ENCODE measurements at regions not wholly inside any gene's neighbourhood (a gene's known extent, or its start where the extent isn't known, plus 50 kb on each side); places are given as distances from the start of the nearest gene placed in this dataset.
A peak's percentile ranks its signal among the peaks of the same experiment; 100 is the strongest.

GRCh38 chr18:33916200-33916599 is 308.5 kb downstream of the NOL4 start:
- TF ChIP-seq CTCF (IDR thresholded peaks at IDR 0.05; ENCODE audit: borderline replicate concordance, insufficient read depth, low read depth, low read length) = 0 out of 2 replicates have a peak, but pooled peaks have one; percentile 1
- H3K4me3 ChIP-seq (ENCODE audit: low read depth, low read length) = no peak overlapping the region

DNA sequence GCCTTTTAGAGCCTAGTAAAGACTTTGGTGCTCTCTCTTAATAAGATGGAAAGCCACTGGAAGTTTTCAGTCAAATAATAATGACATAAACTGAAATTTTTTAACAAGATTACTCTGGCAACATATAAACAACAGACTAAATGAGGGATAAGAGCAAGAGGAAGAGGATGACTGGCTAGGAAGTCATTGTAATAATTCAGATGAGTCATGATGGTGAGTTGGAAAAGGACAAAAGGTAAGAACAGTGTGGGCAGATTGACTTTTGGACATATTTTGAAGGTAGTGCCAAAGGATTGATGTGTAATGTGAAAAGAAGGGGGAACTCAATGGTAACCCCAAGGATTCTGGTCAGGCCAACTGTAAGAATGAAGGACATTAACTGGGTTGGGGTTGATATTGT is 310.3 kb downstream of the NOL4 start:
- no peak for TF ChIP-seq CTCF (IDR thresholded peaks at IDR 0.05; ENCODE audit: borderline replicate concordance, insufficient read depth, low read depth, low read length)
- H3K4me3 ChIP-seq (ENCODE audit: low read depth, low read length) = no peak overlapping the region

DNA sequence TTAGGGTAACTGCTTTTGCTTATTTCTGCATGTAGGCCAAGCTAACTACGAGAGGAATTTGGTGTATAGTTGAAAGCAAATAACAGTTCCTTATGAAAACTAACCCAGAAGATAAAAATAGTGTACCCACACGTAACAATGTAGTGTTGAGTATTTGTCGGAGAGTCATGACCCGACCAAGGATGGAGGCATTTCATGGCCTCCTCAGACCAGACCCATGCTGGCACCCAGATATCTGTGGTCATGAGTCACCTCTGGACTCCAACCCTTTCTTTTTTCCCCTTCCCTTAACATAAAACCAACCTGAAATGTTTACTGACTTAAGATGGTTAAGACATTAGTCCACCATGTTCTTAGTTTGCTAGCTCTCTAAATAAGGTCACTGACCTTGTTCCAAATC is 318.7 kb downstream of the NOL4 start:
- no peak for TF ChIP-seq CTCF (IDR thresholded peaks at IDR 0.05; ENCODE audit: borderline replicate concordance, insufficient read depth, low read depth, low read length)
- no peak overlapping the region for H3K4me3 ChIP-seq (ENCODE audit: low read depth, low read length)

DNA sequence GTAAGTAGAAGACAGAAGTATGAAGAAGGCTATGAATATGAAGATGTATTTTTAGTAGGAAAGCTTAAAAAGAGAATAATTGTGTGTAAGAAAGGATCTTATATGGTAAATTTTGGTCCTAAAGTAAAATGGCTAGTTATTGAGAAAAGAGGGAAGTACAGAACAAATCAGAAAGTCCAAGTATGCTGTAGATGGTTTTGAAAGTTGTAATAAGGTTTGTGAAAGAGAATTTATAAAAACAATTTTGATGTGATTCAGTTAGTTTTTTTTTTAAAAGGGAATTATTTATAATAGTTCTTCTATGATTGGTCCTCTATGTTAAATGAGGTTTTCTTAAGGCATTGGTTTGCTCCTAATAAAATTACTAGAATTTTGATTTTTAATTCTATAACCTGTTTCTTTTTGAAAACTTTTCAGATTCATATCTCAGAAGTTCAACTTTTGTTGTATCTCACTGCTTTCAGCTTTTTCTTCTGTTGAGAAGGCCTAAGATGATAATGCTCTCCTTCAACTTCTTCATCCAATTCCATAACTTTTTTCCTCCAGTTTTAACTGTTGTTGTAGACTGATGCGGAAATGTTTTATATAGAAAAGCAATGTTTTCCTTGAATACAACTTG is 322.7 kb downstream of the NOL4 start:
- H3K4me3 ChIP-seq (ENCODE audit: low read depth, low read length) = no peak overlapping the region
- TF ChIP-seq CTCF (IDR thresholded peaks at IDR 0.05; ENCODE audit: borderline replicate concordance, insufficient read depth, low read depth, low read length) = no peak

DNA sequence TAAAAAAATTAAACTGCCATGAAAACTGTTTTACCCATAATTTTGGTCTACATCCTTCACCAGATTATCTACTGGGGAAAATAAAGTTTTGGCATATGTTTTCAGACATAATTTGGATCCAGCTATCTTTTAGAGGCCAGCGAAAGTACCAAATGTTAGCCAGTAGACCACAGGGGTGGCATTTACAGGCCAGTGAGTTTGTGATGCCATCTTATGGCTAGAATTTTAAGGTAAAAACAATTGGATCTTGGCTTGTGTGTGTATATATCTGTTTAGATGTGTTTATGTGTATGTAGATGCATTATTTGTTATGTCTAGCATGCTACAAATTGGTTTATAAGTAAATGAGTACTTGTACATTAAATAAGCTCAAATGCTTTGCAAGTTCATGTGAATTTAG is 322.6 kb downstream of the ASXL3 start:
- no peak for TF ChIP-seq CTCF (IDR thresholded peaks at IDR 0.05; ENCODE audit: borderline replicate concordance, insufficient read depth, low read depth, low read length)
- no peak overlapping the region for H3K4me3 ChIP-seq (ENCODE audit: low read depth, low read length)

DNA sequence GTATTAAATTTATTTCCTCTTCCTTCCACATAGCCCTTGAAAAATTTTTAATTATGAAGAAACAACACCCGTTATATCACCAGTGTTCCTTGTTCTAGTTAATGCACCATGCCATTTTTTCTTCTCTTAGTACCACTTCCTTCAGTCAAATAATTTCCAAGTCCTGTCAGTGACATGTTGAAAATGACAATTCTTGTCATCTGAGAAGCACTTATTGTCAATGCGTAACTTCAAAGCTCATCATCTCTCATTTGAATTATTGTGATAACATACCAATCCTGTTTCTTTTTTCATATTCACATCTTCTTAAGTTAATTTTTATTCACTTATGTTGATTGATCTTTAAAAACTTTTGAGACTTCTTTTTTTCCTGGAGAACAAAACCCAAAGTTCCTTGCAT is 320.4 kb downstream of the ASXL3 start:
- H3K4me3 ChIP-seq (ENCODE audit: low read depth, low read length) = no peak overlapping the region
- no peak for TF ChIP-seq CTCF (IDR thresholded peaks at IDR 0.05; ENCODE audit: borderline replicate concordance, insufficient read depth, low read depth, low read length)

GRCh38 chr18:33878213-33878612 is 300.2 kb downstream of the ASXL3 start:
- no peak overlapping the region for H3K4me3 ChIP-seq (ENCODE audit: low read depth, low read length)
- TF ChIP-seq CTCF (IDR thresholded peaks at IDR 0.05; ENCODE audit: borderline replicate concordance, insufficient read depth, low read depth, low read length) = no peak

Measured in GM12875 (cell line).